GM18511 (cell line): ENCODE measurements at regions not wholly inside any gene's neighbourhood (a gene's known extent, or its start where the extent isn't known, plus 50 kb on each side); places are given as distances from the start of the nearest gene placed in this dataset.
"Not testable (repeated sequence)": the region's sequence is repeated elsewhere in the genome, so short reads cannot be mapped to it uniquely, and the experiment has no call there.

Experiments used
- ATAC-seq: cut with Tn5 transposase; IDR thresholded peaks from one replicate; pipeline ENCODE4 v1.9.1; 2021; ENCODE audit warnings: mild to moderate bottlenecking, moderate library complexity; ENCODE audit not compliant: unreplicated experiment

DNA sequence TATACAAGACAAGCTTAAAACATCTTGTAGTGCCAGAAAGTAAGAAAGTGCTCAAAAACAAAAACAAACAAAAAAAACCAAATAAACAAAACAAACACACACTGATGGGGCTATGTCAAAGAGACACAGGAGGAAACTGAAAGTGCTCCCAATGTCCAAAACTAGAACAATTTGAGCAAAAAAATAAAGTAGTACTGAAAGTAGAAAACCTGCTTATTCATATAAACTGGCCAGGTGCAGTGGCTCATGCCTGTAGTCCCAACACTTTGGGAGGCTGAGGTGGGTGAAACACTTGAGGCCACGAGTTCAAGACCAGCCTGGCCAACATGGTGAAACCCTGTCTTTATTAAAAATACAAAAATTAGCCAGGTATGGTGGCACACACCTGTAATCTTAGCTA is 129.9 kb downstream of the GLUL start:
- ATAC-seq = no peak

DNA sequence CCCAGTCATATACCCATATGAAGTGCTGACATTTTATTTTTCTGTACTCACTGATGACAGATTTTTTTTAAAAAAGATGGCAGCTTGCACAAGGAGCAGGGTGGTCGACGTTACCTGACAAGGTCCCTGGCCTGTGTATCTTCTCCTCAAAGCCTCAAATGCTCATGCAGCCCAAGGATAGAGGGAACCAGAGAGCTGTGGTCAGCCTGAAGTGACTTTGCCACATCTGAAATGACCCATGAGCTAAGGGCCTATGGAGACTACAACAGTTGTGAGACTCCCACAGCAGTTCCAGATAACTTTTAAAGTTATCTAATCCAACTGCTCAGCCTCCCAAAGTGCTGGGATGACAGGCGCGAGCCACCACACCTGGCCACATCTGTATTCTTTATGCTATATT is 131.1 kb downstream of the GLUL start:
- no peak for ATAC-seq

GRCh38 chr1:182259968-182260367 is 131.6 kb downstream of the GLUL start:
- ATAC-seq = no peak

GRCh38 chr1:182259229-182259872 is 132.2 kb downstream of the GLUL start:
- ATAC-seq = peak; percentile 90

- no peak for ATAC-seq
Observed at GRCh38 chr1:182257369-182258063, 134.1 kb downstream of the GLUL start.

DNA sequence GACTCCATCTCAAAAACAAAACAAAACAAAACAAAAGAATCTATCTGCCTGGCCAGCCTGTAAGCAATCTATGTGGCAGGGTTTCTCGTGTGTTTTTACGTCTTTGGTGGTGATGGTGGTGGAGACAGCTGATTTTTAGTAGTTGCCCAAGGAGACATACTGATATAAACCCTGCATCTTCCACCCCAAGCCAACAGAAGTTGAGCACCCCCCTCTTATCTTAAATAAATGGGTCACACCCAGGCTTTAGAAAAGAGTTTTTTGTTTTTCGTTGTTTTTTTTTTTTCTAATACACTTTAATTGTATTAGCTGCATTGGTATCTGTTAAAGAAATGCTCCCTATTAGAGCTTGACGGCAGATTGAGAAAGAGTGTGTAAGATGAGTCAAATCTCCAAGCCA is 134.7 kb downstream of the GLUL start:
- ATAC-seq = no peak

- ATAC-seq = no peak
Observed at GRCh38 chr1:182255494-182255893, 136.1 kb downstream of the GLUL start.

DNA sequence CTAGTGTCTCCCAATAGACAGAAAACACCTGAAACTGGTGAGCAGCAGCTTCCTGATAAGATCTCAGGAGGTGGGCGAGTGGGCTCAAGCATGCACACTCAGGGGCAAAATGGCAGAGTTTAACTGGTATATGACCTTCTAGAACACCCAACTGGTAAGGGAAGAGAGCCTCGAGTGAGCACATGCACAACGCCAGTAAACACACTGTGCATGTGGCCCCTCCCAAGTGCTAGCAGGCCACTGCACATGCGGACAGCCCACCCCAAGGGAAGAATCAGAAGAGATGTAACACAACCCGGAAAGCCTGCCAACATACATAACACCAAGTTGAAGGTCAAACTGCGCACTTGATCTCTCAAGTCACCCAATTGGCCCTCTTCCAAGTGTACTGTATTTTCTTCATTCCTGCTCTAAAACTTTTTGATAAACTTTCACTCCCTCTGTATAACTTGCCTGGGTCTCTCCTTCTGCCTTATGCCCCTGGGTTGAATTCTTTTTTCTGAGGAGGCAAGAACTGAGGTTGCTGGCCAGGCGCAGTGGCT is 138.2 kb downstream of the GLUL start:
- no peak for ATAC-seq

GRCh38 chr1:182251561-182251960 is 140.0 kb downstream of the GLUL start:
- no peak for ATAC-seq

- ATAC-seq = peak; percentile 90
Observed at GRCh38 chr1:182249201-182249676, 142.4 kb downstream of the GLUL start.

DNA sequence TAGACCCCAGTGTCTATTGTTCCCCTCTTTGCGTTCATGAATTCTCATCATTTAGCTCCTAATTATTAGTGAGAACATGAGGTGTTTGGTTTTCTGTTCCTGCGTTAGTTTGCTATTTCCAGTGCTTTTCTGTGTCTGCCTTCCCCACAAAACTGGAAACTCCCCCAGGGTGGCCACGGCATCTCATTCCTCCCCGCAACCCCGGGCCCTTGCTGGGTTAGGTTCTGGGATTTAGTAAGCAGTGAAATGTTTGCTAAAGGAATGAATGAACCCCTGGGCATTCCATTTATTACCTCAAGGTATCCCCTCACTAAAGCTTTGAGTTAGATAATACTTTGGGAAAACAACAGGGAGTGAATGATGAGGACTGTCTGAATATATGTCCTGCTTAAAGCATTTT is 142.9 kb downstream of the GLUL start:
- ATAC-seq = peak; percentile 41

DNA sequence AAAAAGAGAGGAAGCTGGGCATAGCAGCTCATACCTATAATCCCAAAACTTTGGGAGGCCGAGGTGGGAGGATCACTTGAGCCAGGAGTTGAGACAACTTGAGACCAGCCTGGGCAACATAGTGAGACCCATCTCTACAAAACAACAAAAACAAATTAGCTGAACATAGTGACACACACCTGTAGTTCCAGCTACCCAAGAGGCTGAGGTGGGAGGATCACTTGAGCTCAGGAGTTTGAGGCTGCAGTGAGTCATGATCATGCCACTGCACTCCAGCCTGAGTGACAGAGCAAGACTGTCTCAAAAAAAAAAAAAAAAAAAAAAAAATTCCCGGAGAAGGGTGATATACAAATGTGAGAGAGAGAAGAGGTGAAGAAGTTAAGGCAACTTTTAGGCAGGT is 143.8 kb downstream of the GLUL start:
- not testable (repeated sequence) for ATAC-seq

GRCh38 chr1:182246783-182247182 is 144.8 kb downstream of the GLUL start:
- ATAC-seq = no peak

DNA sequence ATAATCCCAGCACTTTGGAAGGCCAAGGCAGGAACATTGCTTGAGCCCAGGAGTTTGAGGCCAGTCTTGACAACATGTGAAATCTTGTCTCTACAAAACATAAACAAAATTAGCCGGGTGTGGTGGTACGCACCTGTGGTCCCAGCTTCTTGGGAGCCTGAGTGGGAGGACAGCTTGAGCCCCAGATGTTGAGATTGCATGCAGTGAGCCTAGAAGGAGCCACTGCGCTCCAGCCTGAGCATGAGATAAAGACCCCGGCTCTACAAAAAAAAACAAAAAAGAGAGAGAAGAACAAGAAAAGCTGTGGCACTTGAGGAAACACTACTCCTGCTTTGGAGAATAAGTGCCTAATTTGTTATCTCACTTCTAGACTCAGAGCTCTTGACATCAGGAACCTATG is 146.6 kb downstream of the GLUL start:
- no peak for ATAC-seq

DNA sequence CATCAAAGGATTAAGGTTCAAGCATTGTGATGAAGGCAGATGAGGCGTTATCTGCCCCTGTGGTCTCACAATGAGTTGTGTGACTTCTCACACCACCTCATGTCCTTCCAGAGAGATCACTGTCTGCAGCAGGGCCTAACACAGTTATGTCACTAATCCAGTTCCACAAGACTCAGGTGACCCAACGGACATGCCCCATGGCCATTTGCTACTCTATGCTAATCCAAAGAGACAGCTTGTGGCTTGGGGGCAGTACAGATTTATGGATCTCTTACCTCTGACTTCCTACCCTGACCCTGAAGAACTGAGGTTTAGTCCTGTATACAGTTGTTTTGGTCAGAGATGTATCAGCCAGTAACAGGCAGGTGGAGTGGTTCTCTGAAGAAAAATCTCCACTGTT is 147.1 kb downstream of the GLUL start:
- no peak for ATAC-seq

- ATAC-seq = no peak
Observed at GRCh38 chr1:182242641-182243040, 148.9 kb downstream of the GLUL start.

- ATAC-seq = no peak
Observed at GRCh38 chr1:182240085-182240484, 151.5 kb downstream of the GLUL start.

DNA sequence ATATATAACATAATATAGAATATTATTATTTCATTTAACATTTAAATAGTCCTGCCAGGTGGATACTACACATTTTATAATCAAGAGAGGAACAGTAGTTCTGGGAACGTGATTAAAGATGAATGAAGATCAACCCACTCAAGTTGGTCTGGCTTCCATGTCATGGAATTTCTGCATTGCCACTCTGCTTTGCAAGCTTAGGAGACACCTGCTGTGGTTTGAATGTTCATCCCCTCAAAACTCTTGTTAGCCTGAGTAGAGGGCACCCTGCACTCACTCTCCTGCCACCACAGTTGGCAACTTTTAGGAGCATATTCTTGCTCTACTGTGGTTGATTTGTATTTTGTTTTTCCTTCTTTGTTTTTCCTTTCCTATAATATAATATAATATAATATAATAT is 153.2 kb downstream of the GLUL start:
- ATAC-seq = no peak

- no peak for ATAC-seq
Observed at GRCh38 chr1:182237329-182237728, 154.3 kb downstream of the GLUL start.

DNA sequence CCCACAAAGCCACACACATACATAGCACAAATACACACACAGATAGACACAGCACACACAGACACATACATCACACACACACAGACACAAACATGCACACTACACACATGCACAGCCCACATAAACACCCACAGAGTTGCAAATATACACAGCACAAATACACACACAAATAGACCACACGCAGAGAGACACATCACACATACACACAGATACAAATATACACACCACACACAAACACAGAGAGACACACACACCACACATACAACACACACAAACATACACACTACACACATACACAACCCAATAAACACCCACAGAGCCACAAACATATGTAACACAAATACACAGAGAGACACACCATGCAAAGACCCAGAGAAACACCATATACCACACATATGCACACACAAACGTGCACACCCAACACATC is 154.9 kb downstream of the GLUL start:
- no peak for ATAC-seq

- no peak for ATAC-seq
Observed at GRCh38 chr1:182235952-182236650, 155.5 kb downstream of the GLUL start.

- ATAC-seq = no peak
Observed at GRCh38 chr1:182235604-182235951, 156.0 kb downstream of the GLUL start.
